ENCODE measurements at regions not wholly inside any gene's neighbourhood (a gene's known extent, or its start where the extent isn't known, plus 50 kb on each side); places are given as distances from the start of the nearest gene placed in this dataset.
A peak's percentile ranks its signal among the peaks of the same experiment; 100 is the strongest.

DNA sequence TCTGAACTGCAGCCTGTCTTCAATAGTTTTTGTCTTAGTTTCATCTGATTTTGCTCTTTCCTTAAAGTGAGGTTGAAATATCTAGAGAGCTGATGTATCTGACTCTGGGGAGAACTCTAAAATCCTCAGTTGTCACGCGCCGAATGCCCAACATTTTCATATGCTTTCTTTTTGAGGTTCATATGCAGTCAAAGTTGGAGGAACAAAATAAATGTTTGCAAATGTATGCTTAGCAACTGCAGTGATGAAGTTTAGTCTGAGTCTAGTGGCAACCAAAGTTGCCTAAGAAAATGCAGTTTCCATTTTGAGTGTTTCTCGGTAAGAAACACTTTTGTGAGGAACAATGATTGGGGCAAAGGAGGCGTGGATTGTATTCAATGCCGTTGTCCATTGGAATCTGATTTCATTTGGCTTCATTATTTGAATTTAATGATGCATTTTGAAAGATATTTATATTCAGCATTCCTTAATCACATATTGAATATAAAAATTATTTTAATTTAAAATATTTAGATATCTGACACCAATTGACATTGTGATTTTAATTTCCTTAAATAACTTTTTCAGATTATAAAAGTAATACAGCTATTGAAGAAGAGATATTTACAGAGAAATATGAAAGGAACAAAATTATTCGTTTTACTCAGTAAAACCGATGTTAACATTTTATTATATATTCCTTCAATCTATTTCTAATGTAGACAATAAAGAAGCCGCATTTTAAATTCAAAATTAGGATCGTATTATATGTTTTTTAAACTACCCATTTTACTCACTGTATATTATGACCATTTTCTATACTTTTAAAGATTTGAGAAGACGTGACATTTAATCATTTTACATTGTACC is 122.0 kb downstream of the PLEKHG1 start:
- Histone ChIP-seq H3K9me1 (ENCODE audit: control insufficient read depth, insufficient read depth, low read length) (no peaks in the 10 kb centered on the region), H3K4me3 (no peak overlapping the region), H3K36me3 (ENCODE audit: control insufficient read depth, insufficient read depth, low read length) (no peaks in the 10 kb centered on the region), H3K4me1 (replicated peaks in 1 of 2; ENCODE audit: control insufficient read depth in 2 of 2, insufficient read depth in 2 of 2, low read length in 2 of 2) (no peaks in the 10 kb centered on the region), H3K9ac (ENCODE audit: insufficient read depth in 1 of 2, low read depth in 2 of 2, low read length in 2 of 2) (no peak overlapping the region), H3K4me2 (ENCODE audit: insufficient read depth, low read length) (no peak overlapping the region), H3K9me3 (replicated peaks; ENCODE audit: control insufficient read depth, insufficient read depth, low read depth, low read length) (no peaks in the 10 kb centered on the region), H4K20me1 (replicated peaks; ENCODE audit: control insufficient read depth, insufficient read depth, low read length) (no peaks in the 10 kb centered on the region), H3K79me2 (ENCODE audit: control insufficient read depth, insufficient read depth, low read length) (no peaks in the 10 kb centered on the region), H3K27ac (ENCODE audit: extremely low read depth, low read depth, low read length) (no peak overlapping the region), H3K27me3 (ENCODE audit: control insufficient read depth in 2 of 2, insufficient read depth in 2 of 2, low read length in 2 of 2) (peaks cover 15 to 39% of the 10 kb centered on the region in 2 experiments; a peak in 3 of 5 replicates), H2AFZ (ENCODE audit: low read depth, low read length) (no peak overlapping the region)
- TF ChIP-seq ARNT (IDR thresholded peaks at IDR 0.05) (no peak), ZNF24 (IDR thresholded peaks at IDR 0.05) (no peak), RNF2 (IDR thresholded peaks at IDR 0.05) (0 out of 2 replicates have a peak, but pooled peaks have one; percentile 30), PHB (CRISPR knock-in tag; IDR thresholded peaks at IDR 0.05) (no peak), POU5F1 (IDR thresholded peaks at IDR 0.05; ENCODE audit: borderline replicate concordance, low read depth, low read length, partially characterized antibody) (no peak), CBX8 (IDR thresholded peaks at IDR 0.05; ENCODE audit: borderline replicate concordance, extremely low read depth, low read depth, low read length, poor library complexity, severe bottlenecking) (peak; percentile 93), CREBBP (IDR thresholded peaks at IDR 0.05; ENCODE audit: low read depth, low read length) (no peak), SUPT5H (IDR thresholded peaks at IDR 0.05) (no peak), TRIM24 (IDR thresholded peaks at IDR 0.05) (no peak), CBFA2T2 (conservative IDR thresholded peaks at IDR 0.05) (no peak)
- TF ChIP-seq, protein P1, sequence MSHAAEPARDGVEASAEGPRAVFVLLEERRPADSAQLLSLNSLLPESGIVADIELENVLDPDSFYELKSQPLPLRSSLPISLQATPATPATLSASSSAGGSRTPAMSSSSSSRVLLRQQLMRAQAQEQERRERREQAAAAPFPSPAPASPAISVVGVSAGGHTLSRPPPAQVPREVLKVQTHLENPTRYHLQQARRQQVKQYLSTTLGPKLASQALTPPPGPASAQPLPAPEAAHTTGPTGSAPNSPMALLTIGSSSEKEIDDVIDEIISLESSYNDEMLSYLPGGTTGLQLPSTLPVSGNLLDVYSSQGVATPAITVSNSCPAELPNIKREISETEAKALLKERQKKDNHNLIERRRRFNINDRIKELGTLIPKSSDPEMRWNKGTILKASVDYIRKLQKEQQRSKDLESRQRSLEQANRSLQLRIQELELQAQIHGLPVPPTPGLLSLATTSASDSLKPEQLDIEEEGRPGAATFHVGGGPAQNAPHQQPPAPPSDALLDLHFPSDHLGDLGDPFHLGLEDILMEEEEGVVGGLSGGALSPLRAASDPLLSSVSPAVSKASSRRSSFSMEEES (CRISPR knock-in tag; IDR thresholded peaks at IDR 0.05) = no peak
- intact Hi-C loops (cut with micrococcal nuclease) = no loop called here
- POLR2A ChIA-PET = no interaction called here
- 5% methylated on average over 11 of the region's 11 CpGs for WGBS (ENCODE audit: insufficient coverage, low coverage, missing lambda C conversion rate)
- CTCF ChIA-PET (ENCODE audit: low intra/inter-chr PET ratio) = no interaction called here
- no peak for FAIRE-seq
- DNase-seq (ENCODE audit: extremely low read depth in 1 of 4, low spot score in 3 of 4) = no peak
- ATAC-seq = no peak
- no TSS peak for BruUV-seq (replicated peaks)
- in situ Hi-C loops (cut with MboI) = no loop called here
